Transverse colon (tissue), 4 donors: ENCODE measurements at regions not wholly inside any gene's neighbourhood (a gene's known extent, or its start where the extent isn't known, plus 50 kb on each side); places are given as distances from the start of the nearest gene placed in this dataset.

Experiments
- EP300 ChIP-seq: sonication (generic); formaldehyde crosslinking; IDR thresholded peaks from one replicate; pipeline ENCODE4 v1.6.1; 2017; ENCODE audit warnings: antibody characterized with exemption, low read depth
- POLR2A ChIP-seq: fragments of 450-650 bp; IDR thresholded peaks from one replicate; pipeline ENCODE4 v1.6.1; 2016; ENCODE audit warnings: antibody characterized with exemption, mild to moderate bottlenecking, moderate library complexity
- POLR2AphosphoS5 ChIP-seq, 3 donors: sonication (generic); formaldehyde crosslinking; IDR thresholded peaks; one replicate each; pipeline ENCODE4 v1.6.1; 2016; ENCODE audit warnings: antibody characterized with exemption in 3 of 3
- TF ChIP-seq, protein P1 (sequence below), 5 experiments: fragments of 200-600 bp in 3 of 5; fragments of 450-650 bp in 2 of 5; sonication (generic) in 3 of 5; IDR thresholded peaks; 1 replicate in 2 of 5; 2 replicates in 3 of 5; pipeline ENCODE4 v1.5.1; 2016 to 2017; ENCODE audit warnings: antibody characterized with exemption in 5 of 5, inconsistent platforms in 3 of 5, mild to moderate bottlenecking in 2 of 5, moderate library complexity in 1 of 5

DNA sequence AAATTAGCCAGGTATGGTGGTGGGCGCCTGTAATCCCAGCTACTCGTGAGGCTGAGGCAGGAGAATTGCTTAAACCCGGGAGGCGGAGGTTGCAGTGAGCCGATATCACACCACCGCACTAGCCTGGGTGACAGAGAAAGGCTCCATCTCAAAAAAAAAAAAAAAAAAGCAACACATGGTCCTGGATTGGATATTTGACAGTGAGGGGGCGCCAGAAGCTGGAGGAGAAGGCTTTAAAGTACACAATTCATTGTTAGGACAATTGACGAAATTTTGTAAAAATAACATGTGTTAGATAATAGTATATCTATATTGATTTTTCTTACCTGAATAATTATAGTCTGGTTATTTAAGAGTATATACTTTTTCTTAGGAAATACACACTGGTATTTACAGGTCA, 50.2 kb upstream of the USP25 start:
- no peak for TF ChIP-seq POLR2A
- TF ChIP-seq, protein P1, sequence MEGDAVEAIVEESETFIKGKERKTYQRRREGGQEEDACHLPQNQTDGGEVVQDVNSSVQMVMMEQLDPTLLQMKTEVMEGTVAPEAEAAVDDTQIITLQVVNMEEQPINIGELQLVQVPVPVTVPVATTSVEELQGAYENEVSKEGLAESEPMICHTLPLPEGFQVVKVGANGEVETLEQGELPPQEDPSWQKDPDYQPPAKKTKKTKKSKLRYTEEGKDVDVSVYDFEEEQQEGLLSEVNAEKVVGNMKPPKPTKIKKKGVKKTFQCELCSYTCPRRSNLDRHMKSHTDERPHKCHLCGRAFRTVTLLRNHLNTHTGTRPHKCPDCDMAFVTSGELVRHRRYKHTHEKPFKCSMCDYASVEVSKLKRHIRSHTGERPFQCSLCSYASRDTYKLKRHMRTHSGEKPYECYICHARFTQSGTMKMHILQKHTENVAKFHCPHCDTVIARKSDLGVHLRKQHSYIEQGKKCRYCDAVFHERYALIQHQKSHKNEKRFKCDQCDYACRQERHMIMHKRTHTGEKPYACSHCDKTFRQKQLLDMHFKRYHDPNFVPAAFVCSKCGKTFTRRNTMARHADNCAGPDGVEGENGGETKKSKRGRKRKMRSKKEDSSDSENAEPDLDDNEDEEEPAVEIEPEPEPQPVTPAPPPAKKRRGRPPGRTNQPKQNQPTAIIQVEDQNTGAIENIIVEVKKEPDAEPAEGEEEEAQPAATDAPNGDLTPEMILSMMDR (IDR thresholded peaks at IDR 0.05) = no peak
- no peak for TF ChIP-seq POLR2AphosphoS5 (IDR thresholded peaks at IDR 0.05)
- no peak for TF ChIP-seq EP300
